ENCODE measurements at regions not wholly inside any gene's neighbourhood (a gene's known extent, or its start where the extent isn't known, plus 50 kb on each side); places are given as distances from the start of the nearest gene placed in this dataset.

DNA sequence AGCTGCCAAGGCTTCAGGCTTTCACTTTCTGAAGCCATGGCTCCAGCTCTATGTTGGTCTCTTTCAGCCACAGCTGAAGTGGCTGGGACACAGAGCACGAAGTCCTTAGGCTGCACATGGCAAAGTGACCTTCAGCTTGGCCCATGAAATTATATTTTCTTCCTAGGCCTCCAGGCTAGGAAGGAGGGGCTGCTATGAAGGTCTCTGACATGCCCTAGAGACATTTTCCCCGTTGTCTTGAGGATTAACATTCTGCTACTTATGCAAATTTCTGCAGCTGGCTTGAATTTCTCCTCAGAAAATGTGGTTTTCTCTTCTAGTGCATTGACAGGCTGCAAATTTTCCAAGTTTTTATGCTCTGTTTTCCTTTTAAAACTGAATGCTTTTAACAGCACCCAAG is 99.8 kb upstream of the KCNIP4 start (continued):
- TF ChIP-seq ZNF549 (CRISPR knock-in tag; IDR thresholded peaks at IDR 0.05) (no peak), HNF4G (IDR thresholded peaks at IDR 0.05; ENCODE audit: borderline replicate concordance, low read depth, low read length) (no peak), HNF4G (CRISPR knock-in tag; IDR thresholded peaks at IDR 0.05; ENCODE audit: borderline replicate concordance, low read depth) (no peak), CENPX (CRISPR knock-in tag; IDR thresholded peaks at IDR 0.05) (no peak), ZNF138 (CRISPR knock-in tag; IDR thresholded peaks at IDR 0.05; ENCODE audit: low read depth) (no peak), SCMH1 (CRISPR knock-in tag; IDR thresholded peaks at IDR 0.05; ENCODE audit: borderline replicate concordance) (no peak), ZNF816 (CRISPR knock-in tag; IDR thresholded peaks at IDR 0.05; ENCODE audit: borderline replicate concordance) (no peak), DNMT3B (CRISPR knock-in tag; conservative IDR thresholded peaks at IDR 0.05) (no peak), MIER2 (CRISPR knock-in tag; IDR thresholded peaks at IDR 0.05) (no peak), DNMT1 (CRISPR knock-in tag; IDR thresholded peaks at IDR 0.05) (no peak)
- TF ChIP-seq, protein P1, sequence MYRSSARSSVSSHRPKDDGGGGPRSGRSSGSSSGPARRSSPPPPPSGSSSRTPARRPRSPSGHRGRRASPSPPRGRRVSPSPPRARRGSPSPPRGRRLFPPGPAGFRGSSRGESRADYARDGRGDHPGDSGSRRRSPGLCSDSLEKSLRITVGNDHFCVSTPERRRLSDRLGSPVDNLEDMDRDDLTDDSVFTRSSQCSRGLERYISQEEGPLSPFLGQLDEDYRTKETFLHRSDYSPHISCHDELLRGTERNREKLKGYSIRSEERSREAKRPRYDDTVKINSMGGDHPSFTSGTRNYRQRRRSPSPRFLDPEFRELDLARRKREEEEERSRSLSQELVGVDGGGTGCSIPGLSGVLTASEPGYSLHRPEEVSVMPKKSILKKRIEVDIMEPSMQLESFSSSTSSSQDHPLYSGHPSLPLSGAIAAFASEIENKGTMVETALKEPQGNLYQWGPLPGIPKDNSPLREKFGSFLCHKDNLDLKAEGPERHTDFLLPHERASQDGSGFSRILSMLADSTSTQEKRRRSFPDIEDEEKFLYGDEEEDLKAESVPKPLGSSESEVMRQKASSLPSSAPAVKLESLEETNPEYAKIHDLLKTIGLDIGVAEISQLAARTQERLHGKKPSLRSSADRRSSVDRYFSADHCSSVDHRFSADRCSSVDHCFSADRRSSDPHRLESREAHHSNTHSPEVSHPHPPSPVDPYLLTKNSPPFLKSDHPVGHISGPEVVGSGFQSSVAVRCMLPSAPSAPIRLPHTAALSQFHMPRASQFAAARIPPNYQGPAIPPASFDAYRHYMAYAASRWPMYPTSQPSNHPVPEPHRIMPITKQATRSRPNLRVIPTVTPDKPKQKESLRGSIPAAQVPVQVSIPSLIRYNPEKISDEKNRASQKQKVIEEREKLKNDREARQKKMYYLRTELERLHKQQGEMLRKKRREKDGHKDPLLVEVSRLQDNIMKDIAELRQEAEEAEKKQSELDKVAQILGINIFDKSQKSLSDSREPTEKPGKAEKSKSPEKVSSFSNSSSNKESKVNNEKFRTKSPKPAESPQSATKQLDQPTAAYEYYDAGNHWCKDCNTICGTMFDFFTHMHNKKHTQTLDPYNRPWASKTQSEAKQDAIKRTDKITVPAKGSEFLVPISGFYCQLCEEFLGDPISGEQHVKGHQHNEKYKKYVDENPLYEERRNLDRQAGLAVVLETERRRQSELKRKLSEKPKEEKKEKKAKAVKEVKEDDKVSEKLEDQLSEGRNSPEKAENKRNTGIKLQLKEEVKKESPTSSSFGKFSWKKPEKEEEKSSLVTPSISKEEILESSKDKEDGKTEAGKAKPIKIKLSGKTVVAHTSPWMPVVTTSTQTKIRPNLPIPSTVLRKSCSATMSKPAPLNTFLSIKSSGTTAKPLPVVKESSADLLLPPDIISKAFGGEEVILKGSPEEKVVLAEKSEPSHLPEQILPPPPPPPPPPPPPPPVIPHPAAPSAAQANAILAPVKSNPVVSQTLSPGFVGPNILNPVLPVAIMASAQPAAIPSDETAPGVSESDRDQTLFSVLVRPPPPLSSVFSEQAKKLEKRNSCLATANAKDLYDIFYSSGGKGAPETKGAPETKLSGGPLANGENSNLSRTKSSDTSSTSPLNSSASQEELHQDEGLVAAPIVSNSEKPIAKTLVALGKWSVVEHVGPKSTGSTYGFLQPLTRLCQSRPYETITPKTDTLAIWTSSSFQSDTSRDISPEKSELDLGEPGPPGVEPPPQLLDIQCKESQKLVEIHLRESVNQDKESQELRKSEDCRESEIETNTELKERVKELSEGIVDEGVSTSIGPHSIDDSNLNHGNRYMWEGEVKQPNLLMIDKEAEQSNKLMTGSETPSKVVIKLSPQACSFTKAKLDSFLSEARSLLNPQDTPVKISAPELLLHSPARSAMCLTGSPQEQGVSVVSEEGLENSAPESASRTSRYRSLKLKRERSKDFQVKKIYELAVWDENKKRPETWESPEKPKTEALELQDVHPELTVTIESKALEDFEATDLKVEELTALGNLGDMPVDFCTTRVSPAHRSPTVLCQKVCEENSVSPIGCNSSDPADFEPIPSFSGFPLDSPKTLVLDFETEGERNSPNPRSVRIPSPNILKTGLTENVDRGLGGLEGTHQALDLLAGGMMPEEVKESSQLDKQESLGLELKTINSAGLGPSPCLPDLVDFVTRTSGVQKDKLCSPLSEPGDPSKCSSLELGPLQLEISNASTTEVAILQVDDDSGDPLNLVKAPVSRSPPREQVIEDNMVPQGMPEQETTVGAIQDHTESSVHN (CRISPR knock-in tag; IDR thresholded peaks at IDR 0.05) = no peak
